Fibroblast of mammary gland (primary cell): ENCODE measurements at regions not wholly inside any gene's neighbourhood (a gene's known extent, or its start where the extent isn't known, plus 50 kb on each side); places are given as distances from the start of the nearest gene placed in this dataset.

ENCODE experiments used
- DNase-seq: peaks from one replicate; pipeline ENCODE4 v3.0.0-alpha.2; 2010; ENCODE audit warnings: low read depth
- H3K4me3 ChIP-seq: 2 replicates; pipeline ENCODE4 v1.5.1; 2011; ENCODE audit warnings: low read depth, mild to moderate bottlenecking, low read length, moderate library complexity; ENCODE audit not compliant: control insufficient read depth
- TF ChIP-seq, protein P1 (sequence below): conservative IDR thresholded peaks from 2 replicates; pipeline ENCODE4 v1.5.1; 2011; ENCODE audit warnings: low read depth, low read length, inconsistent platforms; ENCODE audit not compliant: control insufficient read depth, insufficient read depth

DNA sequence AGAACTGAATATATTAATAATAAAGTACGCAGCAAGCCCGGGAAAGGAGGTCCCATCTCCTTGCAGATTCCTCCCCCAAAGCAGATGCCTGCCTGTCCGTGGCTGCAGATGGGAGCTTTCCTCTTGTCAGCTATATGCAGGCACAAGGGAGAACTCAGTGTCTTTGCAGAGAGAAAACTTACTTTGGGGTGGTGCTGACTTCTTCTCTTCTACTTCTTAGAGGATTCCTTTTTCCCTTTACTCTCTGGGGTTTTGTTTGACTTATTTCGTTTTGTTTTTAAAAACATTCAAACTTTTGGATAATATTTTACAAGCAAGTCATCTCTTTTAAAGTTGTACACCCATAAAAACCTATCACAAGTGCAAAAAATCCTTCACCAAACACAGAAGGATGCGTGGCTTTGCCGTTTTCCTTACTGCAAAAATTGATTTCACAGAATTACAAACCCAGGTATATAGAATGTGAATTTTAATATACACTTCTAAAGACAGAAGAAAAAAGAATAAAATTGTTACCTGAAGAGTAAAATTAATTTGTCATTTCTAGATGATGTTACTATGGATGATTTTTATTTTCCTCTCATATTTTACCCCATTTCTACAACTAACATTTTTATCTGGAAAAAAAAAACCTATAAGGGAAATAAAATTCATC is 65.3 kb upstream of the IGF1R start:
- H3K4me3 ChIP-seq, result no peak overlapping the region
- DNase-seq, result no peak
- TF ChIP-seq, protein P1, sequence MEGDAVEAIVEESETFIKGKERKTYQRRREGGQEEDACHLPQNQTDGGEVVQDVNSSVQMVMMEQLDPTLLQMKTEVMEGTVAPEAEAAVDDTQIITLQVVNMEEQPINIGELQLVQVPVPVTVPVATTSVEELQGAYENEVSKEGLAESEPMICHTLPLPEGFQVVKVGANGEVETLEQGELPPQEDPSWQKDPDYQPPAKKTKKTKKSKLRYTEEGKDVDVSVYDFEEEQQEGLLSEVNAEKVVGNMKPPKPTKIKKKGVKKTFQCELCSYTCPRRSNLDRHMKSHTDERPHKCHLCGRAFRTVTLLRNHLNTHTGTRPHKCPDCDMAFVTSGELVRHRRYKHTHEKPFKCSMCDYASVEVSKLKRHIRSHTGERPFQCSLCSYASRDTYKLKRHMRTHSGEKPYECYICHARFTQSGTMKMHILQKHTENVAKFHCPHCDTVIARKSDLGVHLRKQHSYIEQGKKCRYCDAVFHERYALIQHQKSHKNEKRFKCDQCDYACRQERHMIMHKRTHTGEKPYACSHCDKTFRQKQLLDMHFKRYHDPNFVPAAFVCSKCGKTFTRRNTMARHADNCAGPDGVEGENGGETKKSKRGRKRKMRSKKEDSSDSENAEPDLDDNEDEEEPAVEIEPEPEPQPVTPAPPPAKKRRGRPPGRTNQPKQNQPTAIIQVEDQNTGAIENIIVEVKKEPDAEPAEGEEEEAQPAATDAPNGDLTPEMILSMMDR, result no peak

DNA sequence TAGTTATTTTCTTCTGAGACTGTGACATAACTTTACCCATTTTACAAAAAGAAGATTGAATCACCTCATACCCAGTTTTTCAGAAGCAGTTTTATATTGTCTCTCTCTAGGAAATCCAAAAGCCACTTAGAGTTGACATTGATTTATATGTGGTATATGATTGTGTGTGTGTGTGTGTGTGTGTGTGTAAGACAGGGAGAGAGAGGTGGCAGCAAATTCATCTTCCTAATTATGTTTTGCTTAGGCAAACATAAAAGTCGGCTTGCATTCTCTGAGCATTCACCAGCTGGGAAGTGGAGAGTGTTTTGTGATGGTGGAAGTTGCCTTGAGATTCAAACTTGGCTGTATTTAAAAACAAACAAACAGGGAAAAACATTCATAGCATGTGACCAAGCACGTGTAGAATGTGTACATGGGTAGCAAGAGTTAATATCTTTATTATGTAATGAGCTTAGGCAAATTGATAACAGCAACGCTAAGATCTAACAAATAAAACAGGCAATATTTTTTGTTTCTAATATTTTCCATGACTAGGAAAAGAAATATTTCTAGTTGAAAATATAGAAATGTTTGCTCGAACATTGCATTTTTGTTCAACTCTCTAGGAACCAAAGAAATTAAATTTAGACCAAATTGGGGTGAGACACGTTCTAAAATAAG is 64.4 kb upstream of the IGF1R start:
- no peak for DNase-seq
- TF ChIP-seq, protein P1, result no peak
- H3K4me3 ChIP-seq, result no peak overlapping the region

DNA sequence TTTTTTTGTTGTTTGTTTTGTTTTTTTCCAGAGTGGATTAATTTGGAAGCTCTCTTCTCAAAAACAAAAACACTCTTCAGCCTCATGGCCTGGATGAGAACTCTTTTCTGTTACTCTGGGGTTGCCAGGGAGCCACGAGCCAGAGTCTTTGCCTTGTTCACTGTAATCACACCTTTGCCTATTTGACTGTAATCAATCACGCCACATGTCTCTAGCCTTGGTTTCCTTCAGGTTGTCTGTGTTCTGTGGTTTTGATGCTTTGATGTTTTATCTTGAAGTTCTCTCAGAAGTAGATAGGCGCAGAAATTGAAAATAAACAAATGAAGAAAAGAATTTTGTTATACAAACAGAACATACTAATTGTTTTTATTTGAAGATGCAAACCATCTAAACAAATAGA is 62.3 kb upstream of the IGF1R start:
- DNase-seq, result no peak
- TF ChIP-seq, protein P1, result no peak
- no peak overlapping the region for H3K4me3 ChIP-seq

DNA sequence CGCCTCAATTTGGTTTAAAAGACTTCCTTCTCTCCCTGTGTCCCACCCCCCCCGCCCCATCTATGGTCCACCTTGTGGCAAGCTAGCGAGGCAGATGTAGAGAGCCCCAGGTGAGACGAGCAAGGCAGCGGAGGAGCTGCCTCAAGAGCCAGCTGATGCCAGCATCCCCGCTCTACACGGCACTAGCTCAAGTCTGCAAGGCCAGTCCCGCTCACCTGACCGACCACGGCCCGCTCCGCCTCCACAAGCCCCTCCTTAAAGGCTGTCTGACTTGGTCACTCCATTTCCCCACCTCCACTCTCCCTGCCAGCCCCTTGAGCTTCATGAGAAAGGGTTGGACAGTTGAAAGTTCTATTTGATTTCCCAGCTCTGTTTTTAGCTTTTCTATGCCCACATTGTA is 56.2 kb upstream of the IGF1R start:
- no peak overlapping the region for H3K4me3 ChIP-seq
- DNase-seq, result no peak
- TF ChIP-seq, protein P1, result no peak

DNA sequence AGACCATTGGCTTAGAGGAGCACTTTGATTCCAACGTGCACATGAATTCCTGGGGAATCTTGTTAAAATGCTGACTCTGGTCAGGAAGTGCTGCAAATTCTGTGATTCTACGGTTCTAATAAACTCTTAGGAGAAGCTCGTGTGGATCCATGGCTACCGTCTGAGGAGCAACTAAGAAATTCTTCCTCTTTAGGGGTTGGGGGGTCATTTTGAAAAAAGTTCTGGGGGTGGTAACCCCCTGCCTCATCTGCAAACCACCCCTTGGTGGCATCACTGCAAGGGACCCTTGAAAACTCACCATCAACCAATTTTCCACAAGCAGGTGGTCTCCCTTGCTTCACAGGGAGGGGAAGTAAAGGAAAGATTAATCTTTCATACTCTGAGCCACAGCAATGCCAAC is 52.2 kb upstream of the IGF1R start:
- TF ChIP-seq, protein P1, result no peak
- no peak overlapping the region for H3K4me3 ChIP-seq
- DNase-seq, result no peak

DNA sequence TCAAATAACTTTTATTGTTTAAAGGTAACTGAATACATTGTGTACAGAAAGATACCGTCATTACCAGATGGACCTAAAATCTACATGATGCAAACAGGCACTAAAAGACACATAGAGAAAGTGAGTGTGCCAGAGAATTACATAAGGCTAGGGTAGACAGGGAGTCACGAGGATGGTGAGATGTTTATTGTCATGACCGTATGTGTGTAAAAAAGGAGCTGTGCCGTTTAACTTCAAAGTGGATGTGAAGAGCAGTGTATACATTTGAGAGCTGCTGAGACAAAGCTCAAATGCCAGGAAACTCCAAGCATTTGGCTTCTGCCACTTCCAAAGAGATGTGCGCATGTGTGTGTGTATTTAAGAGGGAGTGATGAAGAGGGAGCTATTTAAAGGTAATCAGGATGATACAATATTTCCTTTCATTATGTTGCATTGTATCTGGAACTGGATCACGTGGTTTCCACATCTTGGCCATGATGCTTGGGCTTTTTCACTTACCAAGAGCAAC is 51.4 kb upstream of the IGF1R start:
- TF ChIP-seq, protein P1, result no peak
- no peak for DNase-seq

More for the DNA sequence above, 51.4 kb upstream of the IGF1R start:
- no peak overlapping the region for H3K4me3 ChIP-seq
